CD4-positive, alpha-beta T cell (primary cell): ENCODE measurements at regions not wholly inside any gene's neighbourhood (a gene's known extent, or its start where the extent isn't known, plus 50 kb on each side); places are given as distances from the start of the nearest gene placed in this dataset.

Experiments used
- ATAC-seq: fragments of 200-7000 bp; cut with Tn5 transposase; one replicate; pipeline ENCODE4 v1.10.0; 2022; ENCODE audit warnings: mild to moderate bottlenecking; ENCODE audit not compliant: poor library complexity
- CTCF ChIA-PET: fragments of 350-600 bp; sonication (Branson Sonifier 250); formaldehyde crosslinking; loops from one replicate; lab custom pipeline; 2021; ENCODE audit warnings: antibody characterized with exemption, inconsistent platforms; lab: Charles Lee
- POLR2A ChIA-PET: fragments of 350-600 bp; sonication (Branson Sonifier 250); formaldehyde crosslinking; loops from one replicate; lab custom pipeline; 2021; ENCODE audit warnings: antibody characterized with exemption, inconsistent platforms; lab: Charles Lee
- DNase-seq, 14 experiments: peaks; one replicate each; pipeline ENCODE4 v3.0.0-alpha.2; 2013 to 2020; ENCODE audit warnings: mixed read lengths in 2 of 14
- H3K27ac ChIP-seq, 2 donors: one replicate each; pipeline versions ENCODE4 v1.5.1 to v1.7.0; 2013; ENCODE audit warnings: low read length in 2 of 2, low read depth in 1 of 2, mild to moderate bottlenecking in 1 of 2
- H3K27me3 ChIP-seq, 2 experiments: 1 replicate in 1 of 2; 2 replicates in 1 of 2; pipeline versions ENCODE4 v1.6.1 to v1.7.0; 2013; ENCODE audit warnings: low read length in 2 of 2, control low read depth in 1 of 2, mild to moderate bottlenecking in 1 of 2, moderate library complexity in 1 of 2; ENCODE audit not compliant: insufficient read depth in 2 of 2, control insufficient read depth in 1 of 2
- H3K36me3 ChIP-seq: one replicate; pipeline ENCODE4 v1.6.1; 2013; ENCODE audit warnings: low read length, control low read depth; ENCODE audit not compliant: insufficient read depth
- H3K4me1 ChIP-seq: one replicate; pipeline ENCODE4 v1.6.1; 2013; ENCODE audit warnings: low read length, control low read depth; ENCODE audit not compliant: insufficient read depth
- H3K4me3 ChIP-seq: one replicate; pipeline ENCODE4 v1.5.1; 2013; ENCODE audit warnings: mild to moderate bottlenecking, low read length, moderate library complexity
- H3K9me3 ChIP-seq, 2 experiments: 1 replicate in 1 of 2; 2 replicates in 1 of 2; pipeline versions ENCODE4 v1.6.1 to v1.7.0; 2013; ENCODE audit warnings: low read length in 2 of 2, mild to moderate bottlenecking in 2 of 2, control low read depth in 1 of 2, moderate library complexity in 1 of 2; ENCODE audit not compliant: control insufficient read depth in 1 of 2, insufficient read depth in 1 of 2
- H3K27ac Mint-ChIP-seq: one replicate; pipeline ENCODE4 v1.8.0; 2020; ENCODE audit warnings: mixed read lengths
- H3K27me3 Mint-ChIP-seq: one replicate; pipeline ENCODE4 v1.8.0; 2021; ENCODE audit warnings: mixed read lengths
- H3K36me3 Mint-ChIP-seq: one replicate; pipeline ENCODE4 v1.8.0; 2021; ENCODE audit warnings: low read depth, mixed read lengths
- H3K4me1 Mint-ChIP-seq: one replicate; pipeline ENCODE4 v1.8.0; 2021; ENCODE audit warnings: low read depth, mixed read lengths
- H3K4me3 Mint-ChIP-seq: one replicate; pipeline ENCODE4 v1.8.0; 2020; ENCODE audit warnings: mild to moderate bottlenecking, mixed read lengths
- H3K9me3 Mint-ChIP-seq: one replicate; pipeline ENCODE4 v1.8.0; 2020; ENCODE audit warnings: mixed read lengths
- intact Hi-C, 2 experiments: fragments of 100-400 bp; cut with DNase I in 1 of 2; cut with micrococcal nuclease in 1 of 2; formaldehyde crosslinking; loops; one replicate each; pipeline versions ENCODE4 v1.15.1 to v1.9.0; 2023 to 2025; cut with DNase I, micrococcal nuclease
- TF ChIP-seq, protein P1 (sequence below): fragments of 200-600 bp; IDR thresholded peaks from one replicate; pipeline ENCODE4 v1.8.0; 2022; ENCODE audit warnings: antibody characterized with exemption, mild to moderate bottlenecking

DNA sequence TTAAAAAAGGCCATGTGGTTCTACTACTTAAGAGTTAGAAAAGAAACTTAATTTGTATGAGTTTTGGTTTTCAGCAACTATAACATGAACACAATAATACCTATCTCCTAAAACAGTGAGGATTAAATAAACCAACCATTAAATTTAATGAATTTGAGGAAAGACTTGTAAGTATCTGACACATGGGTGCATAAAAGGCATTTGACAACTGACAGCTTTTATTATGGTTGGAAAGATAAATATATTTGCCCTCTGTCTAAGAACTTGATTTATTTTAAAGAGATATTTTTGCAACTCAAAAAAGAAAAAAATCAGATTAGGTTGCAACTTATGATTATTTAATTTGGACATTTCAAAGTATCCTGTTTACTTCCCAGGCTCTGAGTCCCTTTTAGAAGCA is 217.9 kb upstream of the EEA1 start:
- H3K36me3 ChIP-seq: no peaks in the 10 kb centered on the region
- POLR2A ChIA-PET: no interaction called here
- TF ChIP-seq, protein P1, sequence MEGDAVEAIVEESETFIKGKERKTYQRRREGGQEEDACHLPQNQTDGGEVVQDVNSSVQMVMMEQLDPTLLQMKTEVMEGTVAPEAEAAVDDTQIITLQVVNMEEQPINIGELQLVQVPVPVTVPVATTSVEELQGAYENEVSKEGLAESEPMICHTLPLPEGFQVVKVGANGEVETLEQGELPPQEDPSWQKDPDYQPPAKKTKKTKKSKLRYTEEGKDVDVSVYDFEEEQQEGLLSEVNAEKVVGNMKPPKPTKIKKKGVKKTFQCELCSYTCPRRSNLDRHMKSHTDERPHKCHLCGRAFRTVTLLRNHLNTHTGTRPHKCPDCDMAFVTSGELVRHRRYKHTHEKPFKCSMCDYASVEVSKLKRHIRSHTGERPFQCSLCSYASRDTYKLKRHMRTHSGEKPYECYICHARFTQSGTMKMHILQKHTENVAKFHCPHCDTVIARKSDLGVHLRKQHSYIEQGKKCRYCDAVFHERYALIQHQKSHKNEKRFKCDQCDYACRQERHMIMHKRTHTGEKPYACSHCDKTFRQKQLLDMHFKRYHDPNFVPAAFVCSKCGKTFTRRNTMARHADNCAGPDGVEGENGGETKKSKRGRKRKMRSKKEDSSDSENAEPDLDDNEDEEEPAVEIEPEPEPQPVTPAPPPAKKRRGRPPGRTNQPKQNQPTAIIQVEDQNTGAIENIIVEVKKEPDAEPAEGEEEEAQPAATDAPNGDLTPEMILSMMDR: no peak
- no peaks in the 10 kb centered on the region for H3K27me3 Mint-ChIP-seq
- no peak overlapping the region for H3K4me3 ChIP-seq
- intact Hi-C loops: no loop called here
- H3K9me3 Mint-ChIP-seq: peaks cover 2% of the 10 kb centered on the region
- no peak overlapping the region for H3K4me3 Mint-ChIP-seq
- no peak for ATAC-seq
- H3K36me3 Mint-ChIP-seq: no peaks in the 10 kb centered on the region
- H3K27ac ChIP-seq: no peak overlapping the region
- H3K27ac Mint-ChIP-seq: no peak overlapping the region
- H3K4me1 Mint-ChIP-seq: no peaks in the 10 kb centered on the region
- no peaks in the 10 kb centered on the region for H3K27me3 ChIP-seq
- no peaks in the 10 kb centered on the region for H3K9me3 ChIP-seq
- CTCF ChIA-PET: interaction anchor here (0.7 kb wide), 1 partner anchor 25 kb away, joined by 3 read pairs; no protein-coding TSS in a partner anchor
- H3K4me1 ChIP-seq: no peaks in the 10 kb centered on the region
- no peak for DNase-seq

DNA sequence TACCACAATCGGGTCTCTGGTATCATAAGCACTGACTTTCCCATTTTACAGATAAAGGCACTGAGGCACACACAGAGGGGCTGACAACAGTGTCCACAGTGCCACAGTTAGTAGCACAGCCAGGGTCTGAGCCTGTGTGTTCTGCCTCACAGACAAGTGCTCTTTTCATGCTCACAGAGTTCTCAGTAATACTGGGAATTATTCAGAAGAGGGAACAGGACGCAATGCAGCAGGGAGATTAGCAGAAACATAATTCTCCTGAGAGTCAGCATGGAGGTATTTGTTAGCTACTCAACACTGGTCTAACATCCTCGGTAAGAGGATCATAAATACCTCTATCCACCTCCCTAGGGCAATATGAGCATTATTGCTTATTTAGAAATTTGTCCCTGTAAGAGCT is 219.3 kb upstream of the EEA1 start:
- ATAC-seq: no peak
- H3K4me1 Mint-ChIP-seq: no peaks in the 10 kb centered on the region
- CTCF ChIA-PET: no interaction called here

DNA sequence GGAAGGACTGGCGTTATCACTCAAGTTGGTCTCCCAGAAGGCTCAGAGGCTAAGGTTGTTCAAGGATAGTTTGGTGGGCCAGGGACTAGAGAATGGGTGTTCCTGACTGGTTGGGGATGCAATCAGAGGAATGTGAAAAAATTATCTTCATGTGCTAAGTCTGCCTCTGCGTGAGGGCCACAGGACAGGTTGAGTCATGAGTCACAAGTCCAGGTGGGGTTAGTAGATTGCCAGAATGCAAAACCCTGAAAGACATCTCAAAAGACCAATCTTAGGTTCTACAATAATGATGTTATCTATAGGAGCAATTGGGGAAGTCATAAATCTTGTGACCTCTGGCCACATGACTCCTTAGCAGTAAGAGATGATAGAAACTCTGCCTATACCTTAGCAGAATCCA is 220.1 kb upstream of the EEA1 start:
- ATAC-seq (no peak), DNase-seq (no peak)
- Histone ChIP-seq H3K4me1 (no peaks in the 10 kb centered on the region), H3K36me3 (no peaks in the 10 kb centered on the region), H3K4me3 (no peak overlapping the region), H3K27ac (no peak overlapping the region), H3K27me3 (no peaks in the 10 kb centered on the region), H3K9me3 (no peaks in the 10 kb centered on the region)
- ChIA-PET CTCF (no interaction called here), POLR2A (no interaction called here)
- Mint-ChIP-seq H3K36me3 (no peaks in the 10 kb centered on the region), H3K9me3 (no peaks in the 10 kb centered on the region), H3K4me3 (no peak overlapping the region), H3K27me3 (peaks cover 2% of the 10 kb centered on the region), H3K27ac (no peak overlapping the region), H3K4me1 (no peaks in the 10 kb centered on the region)
- intact Hi-C loops: no loop called here
- TF ChIP-seq, protein P1: no peak

More for the DNA sequence above, 219.3 kb upstream of the EEA1 start:
- Histone ChIP-seq H3K4me1 (no peaks in the 10 kb centered on the region), H3K4me3 (no peak overlapping the region), H3K27me3 (no peaks in the 10 kb centered on the region), H3K27ac (no peak overlapping the region), H3K36me3 (no peaks in the 10 kb centered on the region), H3K9me3 (no peaks in the 10 kb centered on the region)
- TF ChIP-seq, protein P1: no peak
- no peak overlapping the region for H3K4me3 Mint-ChIP-seq
- intact Hi-C loops: no loop called here
- H3K27ac Mint-ChIP-seq: no peak overlapping the region
- POLR2A ChIA-PET: no interaction called here
- no peaks in the 10 kb centered on the region for H3K27me3 Mint-ChIP-seq
- H3K9me3 Mint-ChIP-seq: no peaks in the 10 kb centered on the region
- DNase-seq: no peak
- H3K36me3 Mint-ChIP-seq: no peaks in the 10 kb centered on the region
